MM.1S (cell line): ENCODE measurements at regions not wholly inside any gene's neighbourhood (a gene's known extent, or its start where the extent isn't known, plus 50 kb on each side); places are given as distances from the start of the nearest gene placed in this dataset.

Experiments
- DNase-seq: peaks from one replicate; pipeline ENCODE4 v3.0.0-alpha.2; 2015
- H2AFZ ChIP-seq: fragments of 300-600 bp; sonication (generic); 2 replicates; pipeline ENCODE4 v1.6.0; 2016; ENCODE audit warnings: antibody characterized with exemption, low read length
- H3F3A ChIP-seq: fragments of 300-600 bp; sonication (generic); 2 replicates; pipeline ENCODE4 v1.6.1; 2016; ENCODE audit warnings: mild to moderate bottlenecking, antibody characterized with exemption, low read length, moderate library complexity, mixed read lengths; ENCODE audit not compliant: insufficient read depth
- H3K27ac ChIP-seq: fragments of 300-600 bp; sonication (generic); 2 replicates; pipeline ENCODE4 v1.5.1; 2016; ENCODE audit warnings: mild to moderate bottlenecking, low read length
- H3K27me3 ChIP-seq: fragments of 300-600 bp; sonication (generic); replicated peaks from 2 replicates; pipeline ENCODE4 v1.6.0; 2016; ENCODE audit warnings: low read length; ENCODE audit not compliant: insufficient read depth
- H3K36me3 ChIP-seq: fragments of 300-600 bp; sonication (generic); replicated peaks from 2 replicates; pipeline ENCODE4 v1.6.1; 2016; ENCODE audit warnings: mild to moderate bottlenecking, low read length, mixed read lengths; ENCODE audit not compliant: insufficient read depth
- H3K4me1 ChIP-seq: fragments of 300-600 bp; sonication (generic); 2 replicates; pipeline ENCODE4 v1.6.1; 2016; ENCODE audit warnings: low read length, mixed read lengths
- H3K4me2 ChIP-seq: fragments of 300-600 bp; sonication (generic); 2 replicates; pipeline ENCODE4 v1.6.0; 2016; ENCODE audit warnings: low read depth, low read length
- H3K4me3 ChIP-seq: fragments of 300-600 bp; sonication (generic); 2 replicates; pipeline ENCODE4 v1.5.1; 2016; ENCODE audit warnings: low read length, mixed read lengths
- H3K79me2 ChIP-seq: fragments of 300-600 bp; sonication (generic); 2 replicates; pipeline ENCODE4 v1.6.1; 2016; ENCODE audit warnings: mixed run types, low read length, mixed read lengths
- H3K9ac ChIP-seq: fragments of 300-600 bp; sonication (generic); 2 replicates; pipeline ENCODE4 v1.6.1; 2016; ENCODE audit warnings: low read length, mixed read lengths
- H3K9me2 ChIP-seq: fragments of 300-600 bp; sonication (generic); replicated peaks from 2 replicates; pipeline ENCODE4 v1.6.1; 2016; ENCODE audit warnings: mild to moderate bottlenecking, low read length, mixed read lengths; ENCODE audit not compliant: insufficient read depth
- H3K9me3 ChIP-seq: fragments of 300-600 bp; sonication (generic); replicated peaks from 2 replicates; pipeline ENCODE4 v1.6.1; 2016; ENCODE audit warnings: mild to moderate bottlenecking, low read length, mixed read lengths; ENCODE audit not compliant: insufficient read depth
- H4K20me1 ChIP-seq: fragments of 300-600 bp; sonication (generic); 2 replicates; pipeline ENCODE4 v1.6.1; 2016; ENCODE audit warnings: mild to moderate bottlenecking, low read length, moderate library complexity, mixed read lengths; ENCODE audit not compliant: insufficient read depth
- EZH2 ChIP-seq: fragments of 300-600 bp; sonication (generic); optimal IDR thresholded peaks from 2 replicates; pipeline ENCODE3; 2017; ENCODE audit warnings: low read depth, mild to moderate bottlenecking, antibody characterized with exemption, low read length, mixed read lengths
- EZH2phosphoT487 ChIP-seq: fragments of 300-600 bp; sonication (generic); IDR thresholded peaks from 2 replicates; pipeline ENCODE4 v1.6.1; 2018; ENCODE audit warnings: antibody characterized with exemption, low read length
- TF ChIP-seq, protein P1 (sequence below): fragments of 300-600 bp; sonication (generic); IDR thresholded peaks from 2 replicates; pipeline ENCODE4 v1.5.1; 2016; ENCODE audit warnings: antibody characterized with exemption, low read length, mixed read lengths

DNA sequence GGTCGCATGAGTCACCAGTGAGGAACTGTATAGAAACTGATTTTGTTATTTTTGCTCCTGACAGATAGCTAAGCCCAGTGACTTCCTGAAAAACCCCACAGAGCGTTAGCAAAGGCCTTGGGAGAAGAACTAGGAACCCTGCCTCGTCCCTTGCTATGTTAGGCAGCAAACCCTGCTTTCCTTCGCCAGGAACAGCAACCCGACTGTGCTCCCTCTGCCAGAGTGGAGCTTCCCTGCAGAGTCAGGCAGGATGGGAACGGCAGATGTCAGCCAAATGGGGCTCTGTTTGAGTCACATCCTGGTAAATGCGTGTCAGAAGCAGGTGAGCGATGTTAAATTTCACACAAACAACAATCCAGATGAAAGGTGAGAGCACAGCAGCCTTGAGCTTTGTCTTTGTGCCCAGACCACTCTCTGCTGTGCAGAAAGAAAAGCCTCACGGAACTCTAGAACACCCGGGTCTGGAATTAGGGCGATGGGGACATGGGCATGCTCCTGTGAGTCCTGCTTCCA, 186.6 kb downstream of the ADAMTS15 start:
- H3K27me3 ChIP-seq = no peaks in the 10 kb centered on the region
- no peak overlapping the region for H3K9ac ChIP-seq
- H3K79me2 ChIP-seq = no peaks in the 10 kb centered on the region
- H3K9me2 ChIP-seq = no peaks in the 10 kb centered on the region
- H2AFZ ChIP-seq = no peak overlapping the region
- no peaks in the 10 kb centered on the region for H3K9me3 ChIP-seq
- no peak overlapping the region for H3K4me3 ChIP-seq
- H3K27ac ChIP-seq = no peak overlapping the region
- H3K4me1 ChIP-seq = no peaks in the 10 kb centered on the region
- no peaks in the 10 kb centered on the region for H3F3A ChIP-seq
- TF ChIP-seq EZH2 (no peak), EZH2phosphoT487 (no peak)
- TF ChIP-seq, protein P1, sequence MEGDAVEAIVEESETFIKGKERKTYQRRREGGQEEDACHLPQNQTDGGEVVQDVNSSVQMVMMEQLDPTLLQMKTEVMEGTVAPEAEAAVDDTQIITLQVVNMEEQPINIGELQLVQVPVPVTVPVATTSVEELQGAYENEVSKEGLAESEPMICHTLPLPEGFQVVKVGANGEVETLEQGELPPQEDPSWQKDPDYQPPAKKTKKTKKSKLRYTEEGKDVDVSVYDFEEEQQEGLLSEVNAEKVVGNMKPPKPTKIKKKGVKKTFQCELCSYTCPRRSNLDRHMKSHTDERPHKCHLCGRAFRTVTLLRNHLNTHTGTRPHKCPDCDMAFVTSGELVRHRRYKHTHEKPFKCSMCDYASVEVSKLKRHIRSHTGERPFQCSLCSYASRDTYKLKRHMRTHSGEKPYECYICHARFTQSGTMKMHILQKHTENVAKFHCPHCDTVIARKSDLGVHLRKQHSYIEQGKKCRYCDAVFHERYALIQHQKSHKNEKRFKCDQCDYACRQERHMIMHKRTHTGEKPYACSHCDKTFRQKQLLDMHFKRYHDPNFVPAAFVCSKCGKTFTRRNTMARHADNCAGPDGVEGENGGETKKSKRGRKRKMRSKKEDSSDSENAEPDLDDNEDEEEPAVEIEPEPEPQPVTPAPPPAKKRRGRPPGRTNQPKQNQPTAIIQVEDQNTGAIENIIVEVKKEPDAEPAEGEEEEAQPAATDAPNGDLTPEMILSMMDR = no peak
- H3K36me3 ChIP-seq = no peaks in the 10 kb centered on the region
- no peak overlapping the region for H3K4me2 ChIP-seq
- DNase-seq = no peak
- no peaks in the 10 kb centered on the region for H4K20me1 ChIP-seq

DNA sequence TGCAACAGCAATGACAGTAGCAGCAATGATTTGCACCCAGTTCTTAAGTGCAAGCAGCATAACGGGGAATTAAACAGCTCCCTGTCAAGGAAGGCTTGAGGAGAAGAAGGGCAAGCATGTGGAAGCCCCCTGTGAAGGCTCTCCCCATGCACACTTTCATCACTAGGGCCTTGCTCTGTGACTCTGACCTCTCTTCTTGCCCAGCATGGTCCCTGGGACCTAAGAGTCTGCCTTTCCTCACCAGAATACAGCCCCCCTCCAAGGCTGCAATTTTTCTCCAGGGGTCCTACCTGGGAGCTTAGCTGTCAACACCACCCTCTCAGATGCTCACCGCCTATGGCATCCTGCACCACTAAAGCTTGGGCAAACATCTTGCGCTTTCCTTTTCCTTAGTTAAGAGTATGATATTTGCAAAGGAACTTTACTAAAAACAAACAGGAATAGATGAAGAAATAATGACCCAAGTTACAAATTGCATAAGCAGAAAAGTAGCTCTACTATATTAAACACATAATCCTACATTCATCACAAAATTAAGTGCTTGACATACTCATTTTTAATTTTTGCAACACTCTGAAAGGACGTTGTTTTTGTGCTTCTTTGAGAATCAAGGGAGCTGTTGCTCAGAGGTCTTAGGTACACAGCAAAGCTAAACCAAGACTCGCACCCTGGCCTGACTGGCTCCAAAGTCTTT, 187.6 kb downstream of the ADAMTS15 start:
- TF ChIP-seq EZH2phosphoT487 = no peak
- TF ChIP-seq EZH2 = no peak
- TF ChIP-seq, protein P1 = no peak
- Histone ChIP-seq H4K20me1 (no peaks in the 10 kb centered on the region), H3K4me3 (no peak overlapping the region), H3K9me3 (no peaks in the 10 kb centered on the region), H3K4me1 (no peaks in the 10 kb centered on the region), H3K4me2 (no peak overlapping the region), H3F3A (no peaks in the 10 kb centered on the region), H3K9ac (no peak overlapping the region), H2AFZ (no peak overlapping the region), H3K36me3 (no peaks in the 10 kb centered on the region), H3K79me2 (no peaks in the 10 kb centered on the region), H3K27me3 (no peaks in the 10 kb centered on the region), H3K27ac (no peak overlapping the region), H3K9me2 (no peaks in the 10 kb centered on the region)
- no peak for DNase-seq

DNA sequence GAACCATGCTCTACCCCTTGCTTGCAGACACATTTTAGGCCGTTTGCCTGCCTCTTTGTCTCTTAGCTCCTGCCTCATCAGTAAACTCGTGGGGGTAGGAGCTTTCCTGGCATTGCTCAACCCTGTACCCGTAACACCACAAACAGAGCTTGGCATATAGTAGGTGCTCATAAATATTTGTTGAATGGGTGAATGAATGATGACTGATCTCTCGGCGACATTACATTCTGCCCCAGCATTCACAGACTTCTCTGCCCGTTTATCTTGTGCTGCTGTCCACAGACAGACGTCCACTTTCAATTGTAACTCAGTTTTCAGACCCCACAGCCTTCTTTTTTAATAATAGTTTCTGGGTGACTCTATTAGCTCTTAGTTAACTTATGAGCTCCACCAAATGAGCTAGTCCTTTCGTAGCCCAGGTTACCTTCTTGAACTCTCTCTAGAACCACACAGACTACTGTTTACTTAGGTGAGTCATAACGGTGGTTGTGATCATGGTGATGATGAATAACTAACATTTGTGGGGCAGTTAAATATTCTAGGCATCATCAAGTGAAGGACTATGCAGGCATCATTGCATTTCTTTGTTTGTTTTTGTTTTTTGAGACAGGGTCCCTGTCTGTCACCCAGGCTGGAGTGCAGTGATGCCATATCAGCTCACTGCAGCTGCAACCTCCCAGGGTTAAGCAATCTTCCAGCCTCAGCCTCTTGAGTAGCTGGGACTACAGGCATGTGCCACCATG, 188.4 kb downstream of the ADAMTS15 start:
- no peak for TF ChIP-seq EZH2phosphoT487
- TF ChIP-seq EZH2 = no peak
- TF ChIP-seq, protein P1 = no peak
- no peak overlapping the region for H2AFZ ChIP-seq
- H3K27ac ChIP-seq = no peak overlapping the region
- H4K20me1 ChIP-seq = no peaks in the 10 kb centered on the region
- H3K9ac ChIP-seq = no peak overlapping the region
- no peaks in the 10 kb centered on the region for H3K36me3 ChIP-seq
- no peaks in the 10 kb centered on the region for H3F3A ChIP-seq
- no peaks in the 10 kb centered on the region for H3K4me1 ChIP-seq
- no peak overlapping the region for H3K4me2 ChIP-seq
- DNase-seq = no peak
- H3K9me2 ChIP-seq = no peaks in the 10 kb centered on the region
- H3K4me3 ChIP-seq = no peak overlapping the region
- H3K27me3 ChIP-seq = no peaks in the 10 kb centered on the region
- H3K79me2 ChIP-seq = no peaks in the 10 kb centered on the region
- no peaks in the 10 kb centered on the region for H3K9me3 ChIP-seq
